SHP77 (cell line): ENCODE measurements at regions not wholly inside any gene's neighbourhood (a gene's known extent, or its start where the extent isn't known, plus 50 kb on each side); places are given as distances from the start of the nearest gene placed in this dataset.

Experiments used
- DNase-seq, 2 experiments: peaks; one replicate each; lab custom pipeline; 2025; lab: John Stamatoyannopoulos, UW

- DNase-seq = no peak
These were observed 51.8 kb upstream of the PPP2R2D start for GRCh38 chr10:131848741-131849590.

GRCh38 chr10:131849591-131850382 lies 51.0 kb upstream of the PPP2R2D start:
- no peak for DNase-seq

- DNase-seq = no peak
These were observed 50.4 kb upstream of the PPP2R2D start for GRCh38 chr10:131850383-131850870.
